ENCODE measurements at regions not wholly inside any gene's neighbourhood (a gene's known extent, or its start where the extent isn't known, plus 50 kb on each side); places are given as distances from the start of the nearest gene placed in this dataset.
A peak's percentile ranks its signal among the peaks of the same experiment; 100 is the strongest.

DNA sequence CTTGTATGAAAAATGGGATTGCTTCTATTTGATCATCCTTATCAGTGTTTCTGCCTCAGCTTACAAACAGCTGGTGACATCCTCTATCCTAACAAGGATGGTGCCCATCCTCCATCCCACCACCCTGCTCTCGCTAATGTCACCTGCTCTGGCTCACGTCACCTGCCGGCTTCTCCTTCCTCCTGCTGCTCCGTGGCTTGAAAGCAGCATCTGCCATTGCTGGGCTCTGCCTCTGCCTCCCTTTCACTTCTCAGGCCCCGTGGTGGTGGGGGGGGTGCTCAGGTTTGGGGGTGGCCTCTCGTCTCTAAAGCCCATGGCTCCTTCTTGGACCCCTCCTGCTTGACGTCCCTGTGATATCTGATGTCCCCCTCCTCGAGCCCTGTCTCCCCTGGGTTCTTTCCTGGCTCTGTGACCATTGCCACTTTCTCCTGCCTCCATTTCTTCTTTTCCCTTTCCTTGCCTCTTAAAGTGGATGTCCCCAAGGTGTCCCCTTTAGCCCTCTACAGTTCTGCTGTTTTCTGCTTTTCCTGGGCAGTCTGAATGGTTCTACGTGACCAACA lies 135.5 kb upstream of the ERRFI1 start:
- in situ Hi-C loops (cut with HindIII; ENCODE audit: low pct_unique_long_range_greater_than_20kb, low sequenced_read_pairs): no loop called here
- H3K4me3 ChIP-seq (ENCODE audit: low read depth in 2 of 2, low read length in 2 of 2): no peak overlapping the region
- no peaks in the 10 kb centered on the region for H3K36me3 ChIP-seq (ENCODE audit: control insufficient read depth, insufficient read depth, low read length)
- ChIA-PET CTCF (no interaction called here), POLR2A (no interaction called here)
- BruUV-seq (replicated peaks): no TSS peak
- DNase-seq (ENCODE audit: low read depth, low spot score): no peak
- ATAC-seq: no peak
- TF ChIP-seq, protein P1, sequence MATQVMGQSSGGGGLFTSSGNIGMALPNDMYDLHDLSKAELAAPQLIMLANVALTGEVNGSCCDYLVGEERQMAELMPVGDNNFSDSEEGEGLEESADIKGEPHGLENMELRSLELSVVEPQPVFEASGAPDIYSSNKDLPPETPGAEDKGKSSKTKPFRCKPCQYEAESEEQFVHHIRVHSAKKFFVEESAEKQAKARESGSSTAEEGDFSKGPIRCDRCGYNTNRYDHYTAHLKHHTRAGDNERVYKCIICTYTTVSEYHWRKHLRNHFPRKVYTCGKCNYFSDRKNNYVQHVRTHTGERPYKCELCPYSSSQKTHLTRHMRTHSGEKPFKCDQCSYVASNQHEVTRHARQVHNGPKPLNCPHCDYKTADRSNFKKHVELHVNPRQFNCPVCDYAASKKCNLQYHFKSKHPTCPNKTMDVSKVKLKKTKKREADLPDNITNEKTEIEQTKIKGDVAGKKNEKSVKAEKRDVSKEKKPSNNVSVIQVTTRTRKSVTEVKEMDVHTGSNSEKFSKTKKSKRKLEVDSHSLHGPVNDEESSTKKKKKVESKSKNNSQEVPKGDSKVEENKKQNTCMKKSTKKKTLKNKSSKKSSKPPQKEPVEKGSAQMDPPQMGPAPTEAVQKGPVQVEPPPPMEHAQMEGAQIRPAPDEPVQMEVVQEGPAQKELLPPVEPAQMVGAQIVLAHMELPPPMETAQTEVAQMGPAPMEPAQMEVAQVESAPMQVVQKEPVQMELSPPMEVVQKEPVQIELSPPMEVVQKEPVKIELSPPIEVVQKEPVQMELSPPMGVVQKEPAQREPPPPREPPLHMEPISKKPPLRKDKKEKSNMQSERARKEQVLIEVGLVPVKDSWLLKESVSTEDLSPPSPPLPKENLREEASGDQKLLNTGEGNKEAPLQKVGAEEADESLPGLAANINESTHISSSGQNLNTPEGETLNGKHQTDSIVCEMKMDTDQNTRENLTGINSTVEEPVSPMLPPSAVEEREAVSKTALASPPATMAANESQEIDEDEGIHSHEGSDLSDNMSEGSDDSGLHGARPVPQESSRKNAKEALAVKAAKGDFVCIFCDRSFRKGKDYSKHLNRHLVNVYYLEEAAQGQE (IDR thresholded peaks at IDR 0.05; ENCODE audit: insufficient read depth in 1 of 2, low read depth in 2 of 2, low read length in 1 of 2): no peak
- TF ChIP-seq, protein P2, sequence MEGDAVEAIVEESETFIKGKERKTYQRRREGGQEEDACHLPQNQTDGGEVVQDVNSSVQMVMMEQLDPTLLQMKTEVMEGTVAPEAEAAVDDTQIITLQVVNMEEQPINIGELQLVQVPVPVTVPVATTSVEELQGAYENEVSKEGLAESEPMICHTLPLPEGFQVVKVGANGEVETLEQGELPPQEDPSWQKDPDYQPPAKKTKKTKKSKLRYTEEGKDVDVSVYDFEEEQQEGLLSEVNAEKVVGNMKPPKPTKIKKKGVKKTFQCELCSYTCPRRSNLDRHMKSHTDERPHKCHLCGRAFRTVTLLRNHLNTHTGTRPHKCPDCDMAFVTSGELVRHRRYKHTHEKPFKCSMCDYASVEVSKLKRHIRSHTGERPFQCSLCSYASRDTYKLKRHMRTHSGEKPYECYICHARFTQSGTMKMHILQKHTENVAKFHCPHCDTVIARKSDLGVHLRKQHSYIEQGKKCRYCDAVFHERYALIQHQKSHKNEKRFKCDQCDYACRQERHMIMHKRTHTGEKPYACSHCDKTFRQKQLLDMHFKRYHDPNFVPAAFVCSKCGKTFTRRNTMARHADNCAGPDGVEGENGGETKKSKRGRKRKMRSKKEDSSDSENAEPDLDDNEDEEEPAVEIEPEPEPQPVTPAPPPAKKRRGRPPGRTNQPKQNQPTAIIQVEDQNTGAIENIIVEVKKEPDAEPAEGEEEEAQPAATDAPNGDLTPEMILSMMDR (IDR thresholded peaks at IDR 0.05): no peak
- no peak for TF ChIP-seq POLR2AphosphoS5 (IDR thresholded peaks at IDR 0.05; ENCODE audit: low read depth, low read length)
- no peak for TF ChIP-seq TCF7L2 (IDR thresholded peaks at IDR 0.05; ENCODE audit: low read depth, low read length)
- no peak for TF ChIP-seq SIN3A (IDR thresholded peaks at IDR 0.05; ENCODE audit: borderline replicate concordance, insufficient read depth, low read depth, low read length)
- H3K27ac ChIP-seq (ENCODE audit: low read length): peak overlapping the region; percentile 87
- peaks cover 4% of the 10 kb centered on the region; the same call in 1 of the 2 replicates for H3K4me1 ChIP-seq (ENCODE audit: control insufficient read depth, insufficient read depth, low read length)
- no peaks in the 10 kb centered on the region for H3K27me3 ChIP-seq (ENCODE audit: control insufficient read depth, insufficient read depth, low read length)
- intact Hi-C loops (cut with micrococcal nuclease; ENCODE audit: unreplicated experiment): no loop called here
- peaks cover 13% of the 10 kb centered on the region; the same call in 1 of the 2 replicates for H3K9me3 ChIP-seq (ENCODE audit: control insufficient read depth, insufficient read depth, low read depth, low read length)

DNA sequence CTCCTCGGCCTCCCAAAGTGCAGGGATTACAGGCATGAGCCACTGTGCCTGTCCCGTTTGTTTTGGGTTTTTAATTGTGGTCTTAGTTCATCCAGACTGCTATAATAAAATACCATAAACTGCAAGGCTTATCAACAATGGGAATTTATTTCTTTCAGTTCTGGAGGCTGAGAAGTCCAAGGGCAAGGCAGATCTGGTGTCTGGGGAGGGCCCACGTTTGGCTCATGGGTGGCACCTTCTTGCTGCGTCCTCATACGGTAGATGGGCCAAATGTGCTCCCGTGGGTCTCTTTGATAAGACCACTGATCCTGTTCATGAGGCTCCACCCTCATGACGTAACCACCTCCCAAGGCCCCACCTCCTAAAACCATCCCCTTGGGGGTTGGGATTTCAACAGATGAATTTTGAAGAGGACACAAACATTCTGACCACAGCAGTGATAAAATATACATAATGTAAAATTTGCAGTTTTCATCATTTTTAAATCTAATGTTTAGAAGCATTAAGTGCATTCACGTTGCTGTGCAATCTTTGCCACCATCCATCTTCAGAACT lies 133.4 kb upstream of the ERRFI1 start:
- TF ChIP-seq TCF7L2 (IDR thresholded peaks at IDR 0.05; ENCODE audit: low read depth, low read length): no peak
- TF ChIP-seq SIN3A (IDR thresholded peaks at IDR 0.05; ENCODE audit: borderline replicate concordance, insufficient read depth, low read depth, low read length): no peak
- TF ChIP-seq, protein P2 (IDR thresholded peaks at IDR 0.05): no peak
- no peak for TF ChIP-seq POLR2AphosphoS5 (IDR thresholded peaks at IDR 0.05; ENCODE audit: low read depth, low read length)
- TF ChIP-seq, protein P1 (IDR thresholded peaks at IDR 0.05; ENCODE audit: insufficient read depth in 1 of 2, low read depth in 2 of 2, low read length in 1 of 2): no peak
- Histone ChIP-seq H3K4me1 (ENCODE audit: control insufficient read depth, insufficient read depth, low read length) (peaks cover 16% of the 10 kb centered on the region), H3K27ac (ENCODE audit: low read length) (peak overlapping the region; percentile 87), H3K4me3 (ENCODE audit: low read depth in 2 of 2, low read length in 2 of 2) (no peak overlapping the region), H3K9me3 (ENCODE audit: control insufficient read depth, insufficient read depth, low read depth, low read length) (peaks cover 13% of the 10 kb centered on the region; the same call in 1 of the 2 replicates), H3K27me3 (ENCODE audit: control insufficient read depth, insufficient read depth, low read length) (no peaks in the 10 kb centered on the region), H3K36me3 (ENCODE audit: control insufficient read depth, insufficient read depth, low read length) (no peaks in the 10 kb centered on the region)
- ATAC-seq (no peak), DNase-seq (ENCODE audit: low read depth, low spot score) (no peak)
- intact Hi-C loops (cut with micrococcal nuclease; ENCODE audit: unreplicated experiment): no loop called here
- ChIA-PET POLR2A (no interaction called here), CTCF (no interaction called here)
- in situ Hi-C loops (cut with HindIII; ENCODE audit: low pct_unique_long_range_greater_than_20kb, low sequenced_read_pairs): no loop called here
- no TSS peak for BruUV-seq (replicated peaks)
